Stimulated activated CD4-positive, alpha-beta T cell treated with anti-CD3 and anti-CD28 coated beads, Interleukin-12 subunit alpha, Interleukin-12 subunit beta, amount 100 ng/mL, for 24 hours (primary cell): ENCODE measurements at regions not wholly inside any gene's neighbourhood (a gene's known extent, or its start where the extent isn't known, plus 50 kb on each side); places are given as distances from the start of the nearest gene placed in this dataset.
"Not testable (repeated sequence)": the region's sequence is repeated elsewhere in the genome, so short reads cannot be mapped to it uniquely, and the experiment has no call there.

Experiments used
- DNase-seq, 2 experiments: peaks; one replicate each; pipeline ENCODE4 v3.0.0-alpha.2; 2020; ENCODE audit warnings: low read depth in 2 of 2

GRCh38 chr10:63675171-63675570 is 154.0 kb downstream of the REEP3 start:
- DNase-seq = no peak

GRCh38 chr10:63677001-63677400 is 155.8 kb downstream of the REEP3 start:
- no peak for DNase-seq

- DNase-seq = not testable (repeated sequence)
These were observed 159.3 kb downstream of the REEP3 start for GRCh38 chr10:63680545-63680944.

GRCh38 chr10:63681993-63682697 is 160.9 kb downstream of the REEP3 start:
- DNase-seq = no peak

GRCh38 chr10:63682698-63683052 is 161.5 kb downstream of the REEP3 start:
- DNase-seq = not testable (repeated sequence)

GRCh38 chr10:63683223-63683622 is 162.0 kb downstream of the REEP3 start:
- no peak for DNase-seq

- DNase-seq = no peak
These were observed 162.5 kb downstream of the REEP3 start for GRCh38 chr10:63683686-63684085.

- no peak for DNase-seq
These were observed 163.2 kb downstream of the REEP3 start for GRCh38 chr10:63684257-63684936.

GRCh38 chr10:63689768-63690167 is 168.6 kb downstream of the REEP3 start:
- DNase-seq = no peak

GRCh38 chr10:63692220-63692896 is 171.2 kb downstream of the REEP3 start:
- no peak for DNase-seq

GRCh38 chr10:63693021-63693420 is 171.8 kb downstream of the REEP3 start:
- not testable (repeated sequence) for DNase-seq

GRCh38 chr10:63696205-63696604 is 175.0 kb downstream of the REEP3 start:
- no peak for DNase-seq

- no peak for DNase-seq
These were observed 177.0 kb downstream of the REEP3 start for GRCh38 chr10:63697956-63698786.

GRCh38 chr10:63698787-63699150 is 177.6 kb downstream of the REEP3 start:
- no peak for DNase-seq

GRCh38 chr10:63699785-63700613 is 178.8 kb downstream of the REEP3 start:
- DNase-seq = no peak

GRCh38 chr10:63700631-63701156 is 179.5 kb downstream of the REEP3 start:
- DNase-seq = no peak

- no peak for DNase-seq
These were observed 180.9 kb downstream of the REEP3 start for GRCh38 chr10:63702092-63702491.

GRCh38 chr10:63703113-63703670 is 182.0 kb downstream of the REEP3 start:
- DNase-seq = no peak

GRCh38 chr10:63703740-63704345 is 182.6 kb downstream of the REEP3 start:
- DNase-seq = no peak

- peak in 1 of 2 experiments; percentile 5 for DNase-seq
These were observed 186.2 kb downstream of the REEP3 start for GRCh38 chr10:63707254-63707910.
